Cerebellar cortex (tissue), 1 donor: ENCODE measurements at regions not wholly inside any gene's neighbourhood (a gene's known extent, or its start where the extent isn't known, plus 50 kb on each side); places are given as distances from the start of the nearest gene placed in this dataset.

Experiments used
- DNase-seq: peaks from one replicate; pipeline ENCODE4 v3.0.0-alpha.2; 2015; ENCODE audit warnings: low spot score

GRCh38 chr3:102183623-102184022, 251.2 kb upstream of the ZPLD1 start:
- DNase-seq = no peak

- DNase-seq = no peak
Measured at GRCh38 chr3:102189541-102189940, 245.3 kb upstream of the ZPLD1 start.

DNA sequence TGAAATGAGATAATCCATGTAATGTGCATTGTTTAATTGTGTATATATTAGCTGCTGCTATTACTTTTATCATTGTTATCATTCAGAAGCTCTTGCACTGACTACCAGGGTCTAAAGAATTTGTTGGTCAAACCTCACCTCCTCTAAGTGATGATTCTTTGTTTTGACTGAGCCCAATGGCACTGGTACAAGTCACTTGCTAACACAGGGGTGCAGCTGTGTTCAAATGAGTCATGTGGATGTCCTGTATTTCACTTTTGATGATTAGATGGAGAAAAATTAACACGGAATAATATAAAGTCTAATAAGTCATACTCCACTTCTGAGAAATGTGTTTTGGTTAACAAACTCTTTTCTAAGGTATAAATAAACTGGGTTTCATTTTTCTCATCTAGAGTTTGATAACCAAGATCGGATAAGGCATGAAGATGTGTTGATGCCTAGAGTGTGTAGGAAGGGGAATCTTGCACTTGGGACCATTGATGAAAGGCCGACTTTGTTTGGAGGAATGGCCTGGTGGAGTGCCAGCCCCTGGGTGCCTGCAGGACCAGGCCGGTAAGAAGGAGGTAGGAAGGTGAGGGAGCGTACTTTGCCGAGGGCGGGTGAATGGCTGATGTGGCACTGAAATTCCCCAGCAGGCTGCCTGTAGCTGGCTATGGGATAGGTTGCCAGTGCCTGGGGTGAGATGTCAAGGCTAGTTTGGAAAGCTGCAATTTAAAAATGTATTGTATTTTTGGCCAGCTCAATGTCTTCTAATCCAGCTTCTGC, 244.7 kb upstream of the ZPLD1 start:
- no peak for DNase-seq

DNA sequence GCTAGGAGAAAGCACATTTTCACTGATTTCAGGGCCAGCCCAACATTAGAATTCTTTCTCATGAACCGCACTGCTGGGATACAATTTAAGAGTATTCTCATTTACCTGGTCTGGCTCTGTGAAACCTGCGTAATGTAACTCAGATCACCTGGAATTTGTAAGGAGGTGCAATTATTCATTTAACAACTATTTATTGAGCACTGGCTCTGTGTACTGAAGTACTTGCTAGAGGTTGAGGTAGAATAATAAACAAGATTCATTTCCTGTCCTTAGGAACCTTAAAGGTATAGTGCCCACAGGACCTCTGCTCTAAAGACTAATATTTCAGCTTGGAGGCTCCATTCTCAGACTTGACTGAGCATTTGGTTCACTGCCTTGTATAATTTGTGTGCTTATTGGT, 242.2 kb upstream of the ZPLD1 start:
- no peak for DNase-seq

GRCh38 chr3:102193255-102193654, 241.6 kb upstream of the ZPLD1 start:
- DNase-seq = no peak

DNA sequence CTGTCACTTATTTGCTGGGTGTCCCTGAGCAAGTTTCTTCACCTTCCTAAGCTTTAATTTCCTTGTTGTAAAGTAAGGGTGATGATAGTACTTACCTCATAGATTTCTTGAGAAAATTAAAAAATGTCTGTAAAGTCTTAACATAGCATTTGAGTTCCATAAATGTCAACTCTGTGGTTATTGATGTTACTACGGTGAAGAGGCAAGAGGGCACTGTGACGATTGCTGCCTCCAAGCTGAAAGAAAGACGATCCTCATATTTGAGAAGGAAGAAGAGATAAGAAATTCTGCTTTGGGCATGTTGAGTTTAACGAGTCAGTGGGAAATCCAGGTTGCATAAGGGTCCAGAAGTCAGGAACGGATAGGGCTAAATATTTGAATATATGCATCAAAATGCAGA, 240.8 kb upstream of the ZPLD1 start:
- DNase-seq = no peak

GRCh38 chr3:102194760-102195159, 240.1 kb upstream of the ZPLD1 start:
- DNase-seq = no peak

GRCh38 chr3:102195198-102195948, 239.4 kb upstream of the ZPLD1 start:
- no peak for DNase-seq

DNA sequence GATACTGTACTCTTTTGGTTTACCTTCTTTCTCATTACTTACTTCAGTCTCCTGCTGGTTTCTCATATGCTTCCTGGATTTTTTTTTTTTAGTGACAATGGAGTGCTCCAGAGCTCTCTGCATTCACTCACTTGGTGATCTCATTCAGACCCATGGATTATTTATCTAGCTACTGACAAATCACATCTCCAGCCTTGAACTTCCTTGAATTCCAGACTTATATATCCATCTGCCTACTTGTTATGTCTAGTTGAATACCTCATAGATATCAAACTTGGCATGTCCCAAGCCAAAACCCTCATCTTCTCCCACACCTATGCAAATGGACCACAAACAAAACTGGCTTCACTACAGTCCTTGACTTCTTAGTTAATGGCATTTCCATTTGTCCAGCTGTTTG, 234.7 kb upstream of the ZPLD1 start:
- no peak for DNase-seq

DNA sequence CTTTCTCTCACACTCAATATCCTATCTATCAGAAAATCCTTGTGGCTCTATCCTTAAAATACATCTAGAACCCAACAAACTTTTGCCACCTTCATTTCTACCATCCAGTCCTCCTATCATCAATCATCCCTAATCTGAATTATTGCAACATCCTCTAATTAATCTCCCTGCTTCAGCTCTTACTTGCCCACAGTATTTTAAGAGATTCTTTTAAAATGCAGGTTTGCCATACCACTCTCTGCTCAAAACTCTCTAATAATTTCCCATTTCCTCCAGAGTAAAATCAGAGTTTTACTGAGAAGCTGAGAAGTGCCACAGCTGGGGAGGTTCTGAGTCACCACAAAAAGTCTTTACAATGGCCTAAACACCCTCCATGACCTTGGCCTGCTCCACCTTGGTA, 234.3 kb upstream of the ZPLD1 start:
- no peak for DNase-seq

- DNase-seq = no peak
Measured at GRCh38 chr3:102205647-102206046, 229.2 kb upstream of the ZPLD1 start.

DNA sequence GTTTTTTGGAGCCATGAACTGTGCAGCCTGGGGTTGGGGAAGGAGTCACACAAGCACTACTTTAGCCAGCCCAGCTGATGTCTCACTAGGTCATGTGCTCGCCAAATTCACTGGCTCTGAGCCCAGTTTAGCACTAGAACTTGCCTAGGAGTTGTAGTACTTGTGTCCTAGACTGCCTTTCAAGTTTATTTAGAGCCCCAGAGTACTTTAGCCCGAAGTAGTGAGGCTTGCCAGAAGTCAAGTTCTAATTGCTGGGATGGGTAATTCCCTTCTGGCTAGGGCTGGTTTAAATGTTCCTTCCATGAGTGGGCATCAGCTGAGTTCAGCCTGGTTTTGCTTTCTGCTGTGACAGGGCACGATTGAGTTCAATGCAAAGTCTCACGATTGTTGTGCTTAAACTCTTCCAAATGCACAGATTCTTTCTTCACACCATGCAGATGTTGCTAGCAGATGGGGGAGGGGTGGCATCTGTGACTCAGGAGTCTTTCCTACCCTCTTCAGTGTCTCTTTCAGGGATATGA, 228.2 kb upstream of the ZPLD1 start:
- DNase-seq = no peak

DNA sequence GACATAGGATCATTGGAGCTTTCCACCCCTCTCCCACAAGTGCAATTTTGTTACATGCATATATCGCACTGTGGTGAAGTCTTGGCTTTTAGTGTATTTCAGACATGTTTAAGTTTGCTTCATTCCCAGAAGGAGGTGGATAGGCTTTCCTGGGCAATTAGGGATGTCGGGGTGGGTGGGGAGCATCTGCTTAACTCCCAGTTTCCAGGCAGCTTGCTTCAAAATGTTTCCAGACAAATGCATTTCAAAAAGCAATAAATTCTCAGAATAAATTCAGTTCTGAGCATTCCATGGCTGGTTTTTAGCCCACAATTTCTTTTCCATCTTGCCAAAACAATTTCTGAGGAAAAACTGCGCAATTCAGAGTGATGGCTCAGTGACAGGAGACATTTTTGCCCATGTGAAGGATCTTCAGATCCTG, 227.7 kb upstream of the ZPLD1 start:
- DNase-seq = no peak

DNA sequence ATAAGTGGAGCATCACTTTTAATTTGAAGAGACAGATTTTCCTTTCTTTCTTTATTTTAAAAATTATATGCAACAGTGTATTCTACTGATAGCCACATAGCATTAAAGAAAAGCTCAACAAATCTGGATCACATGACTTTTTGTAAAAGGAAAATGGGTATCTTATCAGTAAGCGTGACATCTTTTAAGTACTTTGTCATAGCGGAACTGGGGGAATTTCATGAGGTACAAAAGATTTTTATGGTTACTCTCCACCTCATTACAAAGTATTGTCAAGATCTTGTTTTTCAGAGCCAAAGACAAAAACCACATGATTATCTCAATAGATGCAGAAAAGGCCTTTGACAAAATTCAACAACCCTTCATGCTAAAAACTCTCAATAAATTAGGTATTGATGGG, 219.6 kb upstream of the ZPLD1 start:
- DNase-seq = no peak

GRCh38 chr3:102223132-102223531, 211.7 kb upstream of the ZPLD1 start:
- no peak for DNase-seq

DNA sequence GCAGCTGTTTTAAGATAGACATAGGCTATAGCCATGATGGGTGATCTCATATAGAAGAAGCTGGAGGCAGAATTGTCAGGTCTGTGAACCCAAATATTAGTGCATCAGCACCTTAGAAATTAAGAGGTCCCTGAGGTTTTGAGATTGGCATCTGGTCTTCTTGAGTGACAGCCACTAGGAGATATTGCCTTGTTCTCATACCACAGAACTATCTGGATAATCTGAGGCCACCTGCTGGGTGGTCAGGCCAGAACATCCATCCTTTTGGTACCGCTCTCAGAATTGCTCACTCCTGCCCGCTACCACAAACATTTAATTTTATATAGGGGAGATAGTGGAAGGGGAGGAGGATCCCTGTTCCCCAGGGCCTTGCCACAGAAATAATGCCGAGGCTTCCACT, 210.6 kb upstream of the ZPLD1 start:
- no peak for DNase-seq

GRCh38 chr3:102225005-102225404, 209.8 kb upstream of the ZPLD1 start:
- DNase-seq = no peak

DNA sequence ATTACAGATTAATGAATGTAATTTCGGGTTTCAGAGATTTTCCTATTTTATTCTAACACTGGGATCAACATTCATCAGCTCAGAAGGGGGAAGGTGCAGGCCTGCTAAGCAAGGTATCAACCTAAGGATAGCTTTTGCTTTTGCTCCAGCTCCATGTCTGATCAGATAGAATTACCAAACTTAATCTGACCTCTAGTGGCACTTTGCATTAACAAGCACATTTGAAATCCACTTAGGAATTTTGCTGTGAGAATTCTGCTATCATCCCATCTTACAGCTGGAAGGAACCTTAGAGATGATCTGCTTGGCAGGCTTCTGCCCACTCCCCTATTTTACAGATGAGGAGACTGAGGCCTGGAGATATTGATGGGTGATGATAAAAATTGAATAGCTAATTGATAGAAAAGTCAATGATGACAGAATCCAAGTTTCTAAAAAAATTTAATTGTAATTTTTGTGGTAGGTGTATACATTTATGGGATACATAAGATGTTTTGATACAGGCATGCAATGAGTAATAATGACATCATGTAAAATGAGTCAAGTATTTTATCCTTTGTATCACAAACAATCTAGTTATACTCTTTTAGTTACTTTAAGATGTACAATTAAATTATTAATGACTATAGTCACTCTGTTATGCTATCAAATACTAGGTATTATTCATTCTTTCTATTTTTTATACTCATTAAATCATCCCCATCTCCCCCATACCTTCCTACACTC, 209.2 kb upstream of the ZPLD1 start:
- peak; percentile 25 for DNase-seq

DNA sequence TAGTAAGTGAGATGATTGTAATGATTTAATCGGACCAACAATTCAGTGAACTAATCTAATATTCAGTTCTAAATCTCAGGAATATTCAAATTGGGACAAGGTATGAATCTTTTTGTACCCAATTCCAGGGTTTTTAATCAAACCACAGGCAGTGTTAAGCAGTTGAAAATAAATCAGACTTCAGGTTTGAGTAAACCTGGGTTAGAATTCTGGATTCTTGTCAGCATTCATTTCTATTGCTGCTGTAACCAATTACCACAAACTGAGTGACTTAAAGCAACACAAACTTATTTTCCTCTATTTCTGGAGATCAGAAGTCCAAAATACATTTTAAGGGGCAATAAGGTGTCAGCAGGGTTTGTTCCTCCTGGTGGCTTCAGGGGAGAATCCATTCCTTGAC, 208.4 kb upstream of the ZPLD1 start:
- DNase-seq = no peak

GRCh38 chr3:102229062-102229655, 205.7 kb upstream of the ZPLD1 start:
- DNase-seq = peak; percentile 78

- no peak for DNase-seq
Measured at GRCh38 chr3:102230057-102230456, 204.8 kb upstream of the ZPLD1 start.

GRCh38 chr3:102233881-102234280, 200.9 kb upstream of the ZPLD1 start:
- no peak for DNase-seq
